MG63 (cell line): ENCODE measurements at regions not wholly inside any gene's neighbourhood (a gene's known extent, or its start where the extent isn't known, plus 50 kb on each side); places are given as distances from the start of the nearest gene placed in this dataset.

Source experiments
- DNase-seq: peaks from one replicate; pipeline ENCODE4 v3.0.0-alpha.2; 2020
- H3K27me3 ChIP-seq: fragments of 250-450 bp; sonication (Bioruptor Pico); 2 replicates; pipeline ENCODE4 v1.5.1; 2020; ENCODE audit warnings: mild to moderate bottlenecking, moderate library complexity
- H3K36me3 ChIP-seq: fragments of 250-450 bp; sonication (Bioruptor Pico); 2 replicates; pipeline ENCODE4 v1.5.1; 2020; ENCODE audit warnings: mild to moderate bottlenecking, moderate library complexity
- H3K4me3 ChIP-seq: fragments of 250-450 bp; sonication (Bioruptor Pico); 2 replicates; pipeline ENCODE4 v1.5.1; 2020; ENCODE audit warnings: mild to moderate bottlenecking, moderate library complexity
- H3K9me3 ChIP-seq: fragments of 250-450 bp; sonication (Bioruptor Pico); 2 replicates; pipeline ENCODE4 v1.5.1; 2020; ENCODE audit warnings: mild to moderate bottlenecking, moderate library complexity

GRCh38 chr20:39289831-39290230 is 327.7 kb downstream of the DHX35 start:
- Histone ChIP-seq H3K27me3 (no peaks in the 10 kb centered on the region), H3K4me3 (no peak overlapping the region), H3K9me3 (no peaks in the 10 kb centered on the region), H3K36me3 (no peaks in the 10 kb centered on the region)
- no peak for DNase-seq

- H3K36me3 ChIP-seq = no peaks in the 10 kb centered on the region
- no peaks in the 10 kb centered on the region for H3K27me3 ChIP-seq
- H3K9me3 ChIP-seq = no peaks in the 10 kb centered on the region
- no peak for DNase-seq
- H3K4me3 ChIP-seq = no peak overlapping the region
Measured at GRCh38 chr20:39289316-39289715, 327.2 kb downstream of the DHX35 start.

GRCh38 chr20:39283464-39283863 is 321.3 kb downstream of the DHX35 start:
- no peaks in the 10 kb centered on the region for H3K9me3 ChIP-seq
- H3K27me3 ChIP-seq = 0 out of 2 replicates have a peak, but pooled peaks cover 5% of the 10 kb centered on the region
- DNase-seq = no peak
- no peaks in the 10 kb centered on the region for H3K36me3 ChIP-seq
- no peak overlapping the region for H3K4me3 ChIP-seq

- Histone ChIP-seq H3K36me3 (no peaks in the 10 kb centered on the region), H3K4me3 (no peak overlapping the region), H3K9me3 (no peaks in the 10 kb centered on the region), H3K27me3 (0 out of 2 replicates have a peak, but pooled peaks cover 5% of the 10 kb centered on the region)
- DNase-seq = peak; percentile 67
Measured at GRCh38 chr20:39282619-39283092, 320.5 kb downstream of the DHX35 start.

GRCh38 chr20:39280875-39281274 is 318.7 kb downstream of the DHX35 start:
- Histone ChIP-seq H3K27me3 (0 out of 2 replicates have a peak, but pooled peaks cover 5% of the 10 kb centered on the region), H3K9me3 (0 out of 2 replicates have a peak, but pooled peaks cover 2% of the 10 kb centered on the region), H3K36me3 (no peaks in the 10 kb centered on the region), H3K4me3 (no peak overlapping the region)
- no peak for DNase-seq

GRCh38 chr20:39278230-39278788 is 316.2 kb downstream of the DHX35 start:
- 0 out of 2 replicates have a peak, but pooled peaks cover 2% of the 10 kb centered on the region for H3K27me3 ChIP-seq
- no peak for DNase-seq
- H3K4me3 ChIP-seq = no peak overlapping the region

GRCh38 chr20:39277185-39277584 is 315.0 kb downstream of the DHX35 start:
- Histone ChIP-seq H3K36me3 (no peaks in the 10 kb centered on the region), H3K27me3 (0 out of 2 replicates have a peak, but pooled peaks cover 2% of the 10 kb centered on the region), H3K9me3 (0 out of 2 replicates have a peak, but pooled peaks cover 2% of the 10 kb centered on the region), H3K4me3 (no peak overlapping the region)
- no peak for DNase-seq

More at GRCh38 chr20:39278230-39278788, 316.2 kb downstream of the DHX35 start:
- H3K9me3 ChIP-seq = 0 out of 2 replicates have a peak, but pooled peaks cover 2% of the 10 kb centered on the region
- H3K36me3 ChIP-seq = no peaks in the 10 kb centered on the region

- H3K27me3 ChIP-seq = no peaks in the 10 kb centered on the region
- no peaks in the 10 kb centered on the region for H3K36me3 ChIP-seq
- no peaks in the 10 kb centered on the region for H3K9me3 ChIP-seq
- no peak for DNase-seq
- H3K4me3 ChIP-seq = no peak overlapping the region
Measured at GRCh38 chr20:39270837-39271604, 308.9 kb downstream of the DHX35 start.

GRCh38 chr20:39269493-39270217 is 307.5 kb downstream of the DHX35 start:
- no peak overlapping the region for H3K4me3 ChIP-seq
- H3K9me3 ChIP-seq = no peaks in the 10 kb centered on the region
- no peak for DNase-seq
- H3K27me3 ChIP-seq = no peaks in the 10 kb centered on the region
- no peaks in the 10 kb centered on the region for H3K36me3 ChIP-seq

GRCh38 chr20:39268981-39269461 is 306.9 kb downstream of the DHX35 start:
- H3K36me3 ChIP-seq = no peaks in the 10 kb centered on the region
- DNase-seq = peak; percentile 39
- no peaks in the 10 kb centered on the region for H3K27me3 ChIP-seq
- no peaks in the 10 kb centered on the region for H3K9me3 ChIP-seq
- no peak overlapping the region for H3K4me3 ChIP-seq

- DNase-seq = no peak
- Histone ChIP-seq H3K4me3 (no peak overlapping the region), H3K36me3 (no peaks in the 10 kb centered on the region), H3K27me3 (no peaks in the 10 kb centered on the region), H3K9me3 (0 out of 2 replicates have a peak, but pooled peaks cover 3% of the 10 kb centered on the region)
Measured at GRCh38 chr20:39268491-39268951, 306.4 kb downstream of the DHX35 start.

- Histone ChIP-seq H3K27me3 (no peaks in the 10 kb centered on the region), H3K36me3 (no peaks in the 10 kb centered on the region), H3K9me3 (peaks cover 6% of the 10 kb centered on the region; the same call in 1 of the 2 replicates), H3K4me3 (no peak overlapping the region)
- no peak for DNase-seq
Measured at GRCh38 chr20:39266989-39267388, 304.8 kb downstream of the DHX35 start.

- H3K9me3 ChIP-seq = peaks cover 6% of the 10 kb centered on the region; the same call in 1 of the 2 replicates
- H3K4me3 ChIP-seq = no peak overlapping the region
- no peaks in the 10 kb centered on the region for H3K27me3 ChIP-seq
- peak; percentile 73 for DNase-seq
- no peaks in the 10 kb centered on the region for H3K36me3 ChIP-seq
Measured at GRCh38 chr20:39264506-39265172, 302.5 kb downstream of the DHX35 start.

GRCh38 chr20:39263076-39263475 is 300.9 kb downstream of the DHX35 start:
- H3K27me3 ChIP-seq = no peaks in the 10 kb centered on the region
- no peaks in the 10 kb centered on the region for H3K36me3 ChIP-seq
- DNase-seq = no peak
- H3K9me3 ChIP-seq = peaks cover 6% of the 10 kb centered on the region; the same call in 1 of the 2 replicates
- H3K4me3 ChIP-seq = no peak overlapping the region

GRCh38 chr20:39259808-39260207 is 297.7 kb downstream of the DHX35 start:
- no peaks in the 10 kb centered on the region for H3K27me3 ChIP-seq
- no peak for DNase-seq
- H3K4me3 ChIP-seq = no peak overlapping the region
- peaks cover 6% of the 10 kb centered on the region; the same call in 1 of the 2 replicates for H3K9me3 ChIP-seq
- no peaks in the 10 kb centered on the region for H3K36me3 ChIP-seq
